Hepatocyte (in vitro differentiated cells): ENCODE measurements at regions not wholly inside any gene's neighbourhood (a gene's known extent, or its start where the extent isn't known, plus 50 kb on each side); places are given as distances from the start of the nearest gene placed in this dataset.

Experiments used
- EZH2 ChIP-seq: fragments of 200-600 bp; sonication (generic); IDR thresholded peaks from 2 replicates; pipeline ENCODE4 v1.6.1; 2016; ENCODE audit warnings: antibody characterized with exemption, mild to moderate bottlenecking, borderline replicate concordance
- EZH2phosphoT487 ChIP-seq: fragments of 200-600 bp; sonication (generic); IDR thresholded peaks from one replicate; pipeline ENCODE4 v1.6.1; 2018; ENCODE audit warnings: antibody characterized with exemption, mild to moderate bottlenecking, low read depth, moderate library complexity; ENCODE audit not compliant: unreplicated experiment, severe bottlenecking
- TF ChIP-seq, protein P1 (sequence below): fragments of 200-600 bp; sonication (generic); IDR thresholded peaks from 2 replicates; pipeline ENCODE4 v1.5.1; 2016; ENCODE audit warnings: antibody characterized with exemption, mild to moderate bottlenecking; ENCODE audit not compliant: poor library complexity

DNA sequence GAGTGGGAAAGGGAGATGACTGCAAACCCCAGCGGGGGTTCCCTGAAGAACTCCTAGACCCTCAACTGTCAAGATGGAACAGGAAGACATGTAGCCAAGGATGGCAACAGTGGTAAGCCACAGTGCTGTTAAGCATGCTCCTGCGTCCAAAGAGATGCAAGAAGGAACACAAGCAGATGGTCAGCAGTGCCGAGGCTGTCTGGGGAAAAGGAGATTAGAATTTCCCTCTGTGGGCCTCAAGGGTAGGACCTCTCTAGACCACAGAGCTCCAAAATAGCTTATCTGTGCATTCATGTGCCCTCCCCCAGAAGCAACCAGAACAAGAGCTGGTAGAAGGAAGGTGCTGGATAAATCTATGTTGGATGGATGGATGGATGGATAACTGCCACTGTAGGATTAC, 82.0 kb upstream of the CPEB2 start:
- TF ChIP-seq EZH2 (no peak), EZH2phosphoT487 (no peak)
- TF ChIP-seq, protein P1, sequence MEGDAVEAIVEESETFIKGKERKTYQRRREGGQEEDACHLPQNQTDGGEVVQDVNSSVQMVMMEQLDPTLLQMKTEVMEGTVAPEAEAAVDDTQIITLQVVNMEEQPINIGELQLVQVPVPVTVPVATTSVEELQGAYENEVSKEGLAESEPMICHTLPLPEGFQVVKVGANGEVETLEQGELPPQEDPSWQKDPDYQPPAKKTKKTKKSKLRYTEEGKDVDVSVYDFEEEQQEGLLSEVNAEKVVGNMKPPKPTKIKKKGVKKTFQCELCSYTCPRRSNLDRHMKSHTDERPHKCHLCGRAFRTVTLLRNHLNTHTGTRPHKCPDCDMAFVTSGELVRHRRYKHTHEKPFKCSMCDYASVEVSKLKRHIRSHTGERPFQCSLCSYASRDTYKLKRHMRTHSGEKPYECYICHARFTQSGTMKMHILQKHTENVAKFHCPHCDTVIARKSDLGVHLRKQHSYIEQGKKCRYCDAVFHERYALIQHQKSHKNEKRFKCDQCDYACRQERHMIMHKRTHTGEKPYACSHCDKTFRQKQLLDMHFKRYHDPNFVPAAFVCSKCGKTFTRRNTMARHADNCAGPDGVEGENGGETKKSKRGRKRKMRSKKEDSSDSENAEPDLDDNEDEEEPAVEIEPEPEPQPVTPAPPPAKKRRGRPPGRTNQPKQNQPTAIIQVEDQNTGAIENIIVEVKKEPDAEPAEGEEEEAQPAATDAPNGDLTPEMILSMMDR = no peak
